H1 (cell line): ENCODE measurements at regions not wholly inside any gene's neighbourhood (a gene's known extent, or its start where the extent isn't known, plus 50 kb on each side); places are given as distances from the start of the nearest gene placed in this dataset.

Experiments
- ASH2L ChIP-seq: fragments of 200-600, 300-600 bp; sonication (generic); IDR thresholded peaks from one replicate; pipeline ENCODE4 v1.7.1; 2017; ENCODE audit warnings: low read length
- ATF2 ChIP-seq: IDR thresholded peaks from 2 replicates; pipeline ENCODE4 v1.6.1; 2012; ENCODE audit warnings: low read length, inconsistent platforms
- BCL11A ChIP-seq, 2 experiments: IDR thresholded peaks; one replicate each; pipeline ENCODE4 v1.6.1; 2011; ENCODE audit warnings: low read depth in 2 of 2, low read length in 2 of 2, mild to moderate bottlenecking in 2 of 2
- GTF2F1 ChIP-seq: IDR thresholded peaks from 2 replicates; pipeline ENCODE4 v1.6.1; 2012; ENCODE audit warnings: low read depth, low read length, improper control_type of control experiment, borderline replicate concordance
- JUND ChIP-seq: IDR thresholded peaks from 2 replicates; pipeline ENCODE4 v1.6.1; 2011; ENCODE audit warnings: mild to moderate bottlenecking, improper control_type of control experiment, low read length
- TEAD4 ChIP-seq: IDR thresholded peaks from 2 replicates; pipeline ENCODE4 v1.6.1; 2012; ENCODE audit warnings: low read depth, low read length, inconsistent platforms, mixed read lengths

GRCh38 chr10:121127151-121127906 is 276.2 kb downstream of the WDR11 start (continued):
- no peak for TF ChIP-seq JUND
- TF ChIP-seq BCL11A (IDR thresholded peaks at IDR 0.05; ENCODE audit: low read depth in 2 of 2, low read length in 2 of 2): no peak
- no peak for TF ChIP-seq TEAD4
- no peak for TF ChIP-seq ASH2L
- no peak for TF ChIP-seq GTF2F1
- no peak for TF ChIP-seq ATF2
